MCF 10A (cell line): ENCODE measurements at regions not wholly inside any gene's neighbourhood (a gene's known extent, or its start where the extent isn't known, plus 50 kb on each side); places are given as distances from the start of the nearest gene placed in this dataset.

Experiments
- BruUV-seq: library from RNA; stranded (reverse); fragments of 400-500 nt; replicated peaks from 2 replicates; lab custom pipeline; 2021; lab: Mats Ljungman, UMichigan
- CTCF ChIA-PET: fragments of 300-600 bp; sonication (Branson Sonifier 250); formaldehyde crosslinking; extraction: SDS; loops from one replicate; lab custom pipeline; 2021; ENCODE audit warnings: antibody characterized with exemption, inconsistent platforms; lab: Yijun Ruan, JAX
- POLR2A ChIA-PET: fragments of 300-600, 350-650 bp; sonication (Branson Sonifier 250); formaldehyde crosslinking; extraction: SDS; loops from one replicate; lab custom pipeline; 2020; ENCODE audit warnings: antibody characterized with exemption, inconsistent platforms; lab: Yijun Ruan, JAX
- DNase-seq: peaks from one replicate; pipeline ENCODE4 v3.0.0-alpha.2; 2018; ENCODE audit not compliant: unreplicated experiment
- H3K27ac Mint-ChIP-seq: one replicate; pipeline ENCODE4 v1.8.0; 2022; ENCODE audit warnings: mild to moderate bottlenecking, low read depth, mixed read lengths; ENCODE audit not compliant: unreplicated experiment
- H3K27me3 Mint-ChIP-seq: one replicate; pipeline ENCODE4 v1.8.0; 2022; ENCODE audit warnings: mixed read lengths; ENCODE audit not compliant: insufficient read depth, unreplicated experiment
- H3K36me3 Mint-ChIP-seq: one replicate; pipeline ENCODE4 v1.8.0; 2022; ENCODE audit warnings: mild to moderate bottlenecking, moderate library complexity, mixed read lengths; ENCODE audit not compliant: insufficient read depth, unreplicated experiment
- H3K4me1 Mint-ChIP-seq: one replicate; pipeline ENCODE4 v1.8.0; 2022; ENCODE audit warnings: mixed read lengths; ENCODE audit not compliant: insufficient read depth, unreplicated experiment
- H3K4me3 Mint-ChIP-seq: one replicate; pipeline ENCODE4 v1.8.0; 2022; ENCODE audit warnings: mild to moderate bottlenecking, moderate library complexity, mixed read lengths; ENCODE audit not compliant: unreplicated experiment
- H3K9me3 Mint-ChIP-seq: one replicate; pipeline ENCODE4 v1.8.0; 2022; ENCODE audit warnings: mixed read lengths; ENCODE audit not compliant: unreplicated experiment
- intact Hi-C: fragments of 100-400 bp; cut with micrococcal nuclease; formaldehyde crosslinking; loops from 2 replicates; pipeline ENCODE4 v1.14.1; 2022
- TF ChIP-seq, protein P1 (sequence below): fragments of 200-600 bp; IDR thresholded peaks from one replicate; pipeline ENCODE4 v1.8.0; 2022; ENCODE audit warnings: antibody characterized with exemption, mild to moderate bottlenecking; ENCODE audit not compliant: unreplicated experiment

DNA sequence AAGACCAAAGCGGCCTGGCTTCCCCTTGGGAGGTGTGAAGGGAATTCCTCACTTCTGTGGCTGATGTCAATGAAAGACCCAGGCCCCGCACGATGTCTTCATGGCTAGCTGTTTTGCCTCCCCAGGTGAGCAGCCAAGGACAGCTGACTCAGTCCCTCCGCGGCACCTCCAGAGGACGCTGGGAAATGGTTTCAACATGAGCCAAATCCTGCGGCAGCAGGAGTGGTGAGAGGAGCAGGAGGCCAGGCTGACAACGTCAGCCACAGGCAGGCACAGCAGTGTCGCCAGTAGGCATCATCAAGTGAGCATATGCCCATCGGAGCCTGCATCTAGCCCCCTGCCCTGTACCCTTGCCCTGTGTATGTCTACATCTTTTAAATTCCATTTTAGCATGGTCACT is 156.4 kb upstream of the RAB6C start:
- Mint-ChIP-seq H3K4me1 (no peaks in the 10 kb centered on the region), H3K27me3 (no peaks in the 10 kb centered on the region), H3K36me3 (no peaks in the 10 kb centered on the region), H3K9me3 (peaks cover 7% of the 10 kb centered on the region), H3K4me3 (no peak overlapping the region), H3K27ac (no peak overlapping the region)
- intact Hi-C loops = no loop called here
- no peak for DNase-seq
- POLR2A ChIA-PET = interaction anchor here (0.6 kb wide), 1 partner anchor 1664 kb away, joined by 3 read pairs; no protein-coding TSS in a partner anchor
- TF ChIP-seq, protein P1, sequence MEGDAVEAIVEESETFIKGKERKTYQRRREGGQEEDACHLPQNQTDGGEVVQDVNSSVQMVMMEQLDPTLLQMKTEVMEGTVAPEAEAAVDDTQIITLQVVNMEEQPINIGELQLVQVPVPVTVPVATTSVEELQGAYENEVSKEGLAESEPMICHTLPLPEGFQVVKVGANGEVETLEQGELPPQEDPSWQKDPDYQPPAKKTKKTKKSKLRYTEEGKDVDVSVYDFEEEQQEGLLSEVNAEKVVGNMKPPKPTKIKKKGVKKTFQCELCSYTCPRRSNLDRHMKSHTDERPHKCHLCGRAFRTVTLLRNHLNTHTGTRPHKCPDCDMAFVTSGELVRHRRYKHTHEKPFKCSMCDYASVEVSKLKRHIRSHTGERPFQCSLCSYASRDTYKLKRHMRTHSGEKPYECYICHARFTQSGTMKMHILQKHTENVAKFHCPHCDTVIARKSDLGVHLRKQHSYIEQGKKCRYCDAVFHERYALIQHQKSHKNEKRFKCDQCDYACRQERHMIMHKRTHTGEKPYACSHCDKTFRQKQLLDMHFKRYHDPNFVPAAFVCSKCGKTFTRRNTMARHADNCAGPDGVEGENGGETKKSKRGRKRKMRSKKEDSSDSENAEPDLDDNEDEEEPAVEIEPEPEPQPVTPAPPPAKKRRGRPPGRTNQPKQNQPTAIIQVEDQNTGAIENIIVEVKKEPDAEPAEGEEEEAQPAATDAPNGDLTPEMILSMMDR = no peak
- CTCF ChIA-PET = interaction anchor here (0.6 to 0.7 kb wide), 2 partner anchors 91 to 149 kb away, joined by 3 read pairs; no protein-coding TSS in a partner anchor
- no TSS peak for BruUV-seq

DNA sequence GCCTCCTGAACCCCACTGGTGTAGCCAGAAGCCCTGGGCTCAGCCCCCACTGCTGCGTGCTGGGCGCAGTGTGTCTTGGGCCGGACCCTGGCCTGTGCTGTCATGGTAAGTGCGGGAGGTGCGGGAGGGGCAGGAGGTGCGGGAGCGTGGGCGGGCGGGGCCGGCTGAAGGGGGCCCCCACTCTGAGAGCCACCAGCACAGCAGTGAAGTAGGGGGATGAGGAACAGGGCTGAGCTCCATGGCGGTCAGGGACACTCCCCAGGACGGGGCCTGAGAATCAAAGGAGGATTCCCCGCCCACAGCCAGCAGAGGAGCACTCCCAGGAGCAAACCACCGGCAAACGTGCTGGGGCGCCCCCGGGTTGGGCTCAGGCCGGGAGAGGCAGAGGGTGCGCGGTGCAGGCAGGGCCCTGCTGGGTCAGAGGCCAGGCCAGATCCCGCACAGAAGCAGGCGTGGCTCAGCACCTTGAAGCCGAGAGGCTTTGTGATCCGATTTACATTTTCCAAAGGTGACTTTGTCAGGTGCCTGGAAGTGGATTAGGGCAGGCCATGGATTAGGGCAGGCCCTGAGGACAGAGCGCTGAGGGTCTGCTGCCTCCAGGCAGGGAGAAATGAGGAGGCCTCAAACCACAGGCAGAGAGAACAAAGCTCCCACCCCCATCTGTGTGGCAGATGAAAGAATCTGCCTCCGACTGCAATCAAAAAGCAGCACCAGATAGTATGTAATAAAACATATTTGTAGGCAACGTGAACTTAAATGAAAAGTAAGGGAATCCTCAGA is 152.0 kb upstream of the RAB6C start:
- BruUV-seq = no TSS peak
- intact Hi-C loops = no loop called here

DNA sequence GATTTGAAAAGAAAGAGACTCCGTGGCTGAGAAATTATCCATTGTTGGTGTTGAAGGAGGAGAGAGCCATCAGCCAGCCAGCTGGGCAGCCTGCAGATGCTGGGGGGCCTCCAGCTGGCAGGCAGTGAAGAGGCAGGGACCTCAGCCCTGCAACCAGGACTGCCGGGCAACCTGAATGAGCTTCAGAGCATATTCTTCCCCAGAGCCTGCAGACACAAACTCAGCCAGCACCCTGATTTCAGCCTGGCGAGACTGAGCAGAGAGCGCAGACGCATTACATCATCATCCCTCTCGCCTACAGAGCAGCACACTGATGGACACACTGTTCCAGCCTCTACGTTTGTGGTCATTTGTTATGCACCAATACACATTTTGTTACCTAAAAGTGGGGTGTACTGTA is 150.7 kb upstream of the RAB6C start:
- H3K4me3 Mint-ChIP-seq = no peak overlapping the region
- intact Hi-C loops = no loop called here

More for the DNA sequence above, 152.0 kb upstream of the RAB6C start:
- TF ChIP-seq, protein P1 = no peak
- Mint-ChIP-seq H3K27ac (no peak overlapping the region), H3K4me3 (no peak overlapping the region), H3K4me1 (no peaks in the 10 kb centered on the region), H3K27me3 (no peaks in the 10 kb centered on the region), H3K36me3 (no peaks in the 10 kb centered on the region), H3K9me3 (peaks cover 24% of the 10 kb centered on the region)
- ChIA-PET POLR2A (no interaction called here), CTCF (interaction anchor here (0.6 kb wide), 1 partner anchor 1869 kb away, joined by 4 read pairs; no protein-coding TSS in a partner anchor)
- DNase-seq = no peak

DNA sequence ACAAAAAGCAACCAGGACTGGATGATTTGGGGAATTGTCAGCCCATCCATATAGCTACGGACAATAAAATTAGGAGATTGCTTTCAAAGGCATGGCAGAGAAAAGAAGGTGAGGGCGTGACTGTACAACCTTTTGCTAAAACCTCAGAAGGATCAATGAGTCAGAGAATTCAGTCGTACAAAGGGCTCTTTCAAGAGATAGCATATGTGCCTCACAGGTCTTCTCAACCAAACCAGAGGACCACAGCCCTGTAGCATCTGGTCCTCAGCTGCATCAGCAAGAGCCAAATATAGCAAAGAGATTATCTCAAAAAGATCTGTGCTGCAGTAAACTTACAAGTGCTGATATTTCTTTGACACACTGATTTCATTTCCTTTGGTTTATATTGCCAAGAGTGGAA is 149.9 kb upstream of the RAB6C start:
- ChIA-PET POLR2A (no interaction called here), CTCF (no interaction called here)
- no peak for DNase-seq
- TF ChIP-seq, protein P1 = no peak
- BruUV-seq = no TSS peak
- Mint-ChIP-seq H3K27me3 (no peaks in the 10 kb centered on the region), H3K4me3 (no peak overlapping the region), H3K36me3 (no peaks in the 10 kb centered on the region), H3K9me3 (peaks cover 21% of the 10 kb centered on the region), H3K4me1 (no peaks in the 10 kb centered on the region), H3K27ac (no peak overlapping the region)
- intact Hi-C loops = no loop called here

More for the DNA sequence above, 150.7 kb upstream of the RAB6C start:
- TF ChIP-seq, protein P1 = no peak
- peaks cover 21% of the 10 kb centered on the region for H3K9me3 Mint-ChIP-seq
- BruUV-seq = no TSS peak
- H3K27me3 Mint-ChIP-seq = no peaks in the 10 kb centered on the region
- no peaks in the 10 kb centered on the region for H3K36me3 Mint-ChIP-seq
- H3K4me1 Mint-ChIP-seq = no peaks in the 10 kb centered on the region
- H3K27ac Mint-ChIP-seq = no peak overlapping the region
- ChIA-PET POLR2A (no interaction called here), CTCF (no interaction called here)
- no peak for DNase-seq
